Epithelial cell of proximal tubule (primary cell): ENCODE measurements at regions not wholly inside any gene's neighbourhood (a gene's known extent, or its start where the extent isn't known, plus 50 kb on each side); places are given as distances from the start of the nearest gene placed in this dataset.

Experiments
- DNase-seq: peaks from one replicate; pipeline ENCODE4 v3.0.0-alpha.2; 2011; ENCODE audit warnings: low read depth
- H3K4me3 ChIP-seq: 2 replicates; pipeline ENCODE4 v1.5.1; 2011; ENCODE audit warnings: low read depth, mild to moderate bottlenecking, low read length
- TF ChIP-seq, protein P1 (sequence below): conservative IDR thresholded peaks from 2 replicates; pipeline ENCODE4 v1.5.1; 2012; ENCODE audit warnings: low read depth, mild to moderate bottlenecking, low read length

DNA sequence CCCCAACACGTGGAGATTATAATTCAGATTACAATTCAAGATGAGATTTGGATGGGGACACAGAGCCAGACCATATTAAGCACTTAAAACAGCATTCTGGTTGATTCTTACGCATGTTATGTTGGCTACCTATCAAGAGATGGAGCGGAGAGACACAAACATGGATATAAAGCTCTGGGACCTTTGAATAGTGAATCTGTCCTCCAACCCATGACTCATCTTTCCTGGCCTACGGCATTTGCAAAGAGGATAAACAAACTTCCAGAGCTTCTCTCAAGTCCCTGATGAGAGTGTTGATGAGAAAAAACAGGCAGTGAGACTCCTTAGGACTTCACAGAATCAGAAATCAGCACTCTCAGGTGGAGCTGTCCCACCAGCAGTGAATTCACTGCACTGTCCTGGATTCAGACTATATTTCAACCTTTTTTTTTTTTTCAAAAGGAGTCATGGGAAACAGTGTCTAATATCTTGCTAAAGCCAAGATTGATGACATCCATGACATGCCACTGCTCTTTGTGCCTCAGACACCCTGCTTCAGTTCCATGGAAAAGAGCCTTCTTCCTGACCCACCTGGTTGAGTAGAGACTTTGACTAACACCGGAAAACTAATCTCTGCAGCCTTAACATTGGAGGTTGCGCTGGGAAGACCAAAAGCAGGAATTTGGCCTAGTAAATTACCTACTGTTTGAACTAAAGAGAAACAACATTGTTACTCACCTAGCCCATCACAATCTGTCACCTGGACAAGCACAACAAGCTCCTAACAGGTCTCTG is 62.1 kb upstream of the NPAS2 start:
- TF ChIP-seq, protein P1, sequence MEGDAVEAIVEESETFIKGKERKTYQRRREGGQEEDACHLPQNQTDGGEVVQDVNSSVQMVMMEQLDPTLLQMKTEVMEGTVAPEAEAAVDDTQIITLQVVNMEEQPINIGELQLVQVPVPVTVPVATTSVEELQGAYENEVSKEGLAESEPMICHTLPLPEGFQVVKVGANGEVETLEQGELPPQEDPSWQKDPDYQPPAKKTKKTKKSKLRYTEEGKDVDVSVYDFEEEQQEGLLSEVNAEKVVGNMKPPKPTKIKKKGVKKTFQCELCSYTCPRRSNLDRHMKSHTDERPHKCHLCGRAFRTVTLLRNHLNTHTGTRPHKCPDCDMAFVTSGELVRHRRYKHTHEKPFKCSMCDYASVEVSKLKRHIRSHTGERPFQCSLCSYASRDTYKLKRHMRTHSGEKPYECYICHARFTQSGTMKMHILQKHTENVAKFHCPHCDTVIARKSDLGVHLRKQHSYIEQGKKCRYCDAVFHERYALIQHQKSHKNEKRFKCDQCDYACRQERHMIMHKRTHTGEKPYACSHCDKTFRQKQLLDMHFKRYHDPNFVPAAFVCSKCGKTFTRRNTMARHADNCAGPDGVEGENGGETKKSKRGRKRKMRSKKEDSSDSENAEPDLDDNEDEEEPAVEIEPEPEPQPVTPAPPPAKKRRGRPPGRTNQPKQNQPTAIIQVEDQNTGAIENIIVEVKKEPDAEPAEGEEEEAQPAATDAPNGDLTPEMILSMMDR, result no peak
- peak; percentile 16 for DNase-seq
- no peak overlapping the region for H3K4me3 ChIP-seq

DNA sequence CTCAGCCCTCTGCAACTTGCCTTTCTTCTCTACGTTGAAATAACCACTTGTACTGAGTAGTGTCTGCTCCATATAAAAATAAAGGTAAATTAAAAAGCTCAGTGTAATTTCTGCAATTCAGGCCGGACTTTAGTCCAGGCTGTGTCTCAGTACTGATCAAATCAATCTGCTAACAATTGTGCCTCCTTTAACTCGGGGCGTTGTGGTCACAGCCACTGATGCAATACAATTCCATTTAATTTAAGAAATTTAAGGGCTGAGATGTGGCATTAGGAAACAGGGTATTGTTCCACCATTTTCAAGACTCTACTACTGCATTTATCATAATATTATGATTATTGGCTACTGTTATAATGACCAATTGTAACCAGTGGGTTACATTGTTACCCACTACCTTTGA is 60.0 kb upstream of the NPAS2 start:
- no peak overlapping the region for H3K4me3 ChIP-seq
- TF ChIP-seq, protein P1, result no peak
- no peak for DNase-seq

DNA sequence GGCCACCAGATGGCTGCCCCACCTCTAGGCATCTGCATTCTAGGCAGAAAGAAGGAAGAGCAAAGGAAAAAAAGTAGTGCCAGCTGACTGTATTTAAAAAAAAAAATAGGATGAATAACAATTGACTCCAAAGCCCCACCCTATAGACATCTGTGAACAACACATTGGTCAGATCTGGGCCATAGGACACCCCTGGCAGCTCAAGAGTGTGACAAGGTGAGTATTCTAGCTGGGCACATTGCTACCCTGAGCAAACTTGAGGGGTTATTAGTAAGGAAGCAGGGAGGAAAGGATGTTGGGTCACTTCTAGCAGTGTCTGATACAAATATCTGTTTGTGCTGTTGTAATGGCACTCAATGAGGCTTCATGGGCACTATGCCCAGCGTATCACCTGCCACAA is 58.6 kb upstream of the NPAS2 start:
- no peak for DNase-seq
- TF ChIP-seq, protein P1, result no peak
- H3K4me3 ChIP-seq, result no peak overlapping the region

DNA sequence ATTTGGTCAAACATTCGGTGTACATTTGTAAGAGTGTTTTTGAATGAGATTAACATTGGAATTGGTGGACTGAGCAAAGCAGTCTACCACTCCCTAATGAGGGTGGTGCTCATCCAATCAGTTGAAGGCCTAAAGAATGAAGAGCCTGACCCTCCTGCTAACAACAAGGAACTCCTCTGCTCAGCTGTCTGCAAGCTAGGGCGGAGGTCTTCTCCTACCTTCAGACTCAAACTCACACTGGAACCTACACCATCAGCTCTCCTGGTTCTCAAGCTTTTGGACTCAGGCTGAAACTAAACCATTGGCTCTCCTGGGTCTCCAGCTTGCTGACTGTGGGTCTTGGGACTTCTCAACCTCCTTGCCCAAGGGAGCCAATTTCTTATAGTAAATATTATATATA is 55.5 kb upstream of the NPAS2 start:
- no peak overlapping the region for H3K4me3 ChIP-seq
- DNase-seq, result no peak
- TF ChIP-seq, protein P1, result no peak

DNA sequence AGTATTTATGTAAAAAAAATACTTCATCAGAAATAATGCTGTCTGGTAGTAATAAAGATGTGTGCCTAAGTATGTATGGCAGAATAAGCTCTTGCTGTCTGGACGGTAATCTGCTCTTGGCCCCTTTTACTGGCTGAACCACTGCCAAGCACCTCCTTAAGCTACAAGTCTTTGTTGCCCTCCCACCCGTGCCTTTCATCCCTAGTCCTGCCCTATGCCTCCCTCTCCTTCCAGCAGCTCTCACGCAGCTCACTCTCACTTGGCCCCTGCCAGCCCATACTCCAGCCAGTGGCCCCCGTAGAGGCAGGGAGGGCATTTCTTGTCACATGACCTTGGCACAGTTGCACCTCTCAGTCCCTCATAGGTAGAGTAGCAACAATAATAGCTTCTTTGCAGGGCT is 54.5 kb upstream of the NPAS2 start:
- no peak for DNase-seq
- H3K4me3 ChIP-seq, result no peak overlapping the region
- TF ChIP-seq, protein P1, result no peak

DNA sequence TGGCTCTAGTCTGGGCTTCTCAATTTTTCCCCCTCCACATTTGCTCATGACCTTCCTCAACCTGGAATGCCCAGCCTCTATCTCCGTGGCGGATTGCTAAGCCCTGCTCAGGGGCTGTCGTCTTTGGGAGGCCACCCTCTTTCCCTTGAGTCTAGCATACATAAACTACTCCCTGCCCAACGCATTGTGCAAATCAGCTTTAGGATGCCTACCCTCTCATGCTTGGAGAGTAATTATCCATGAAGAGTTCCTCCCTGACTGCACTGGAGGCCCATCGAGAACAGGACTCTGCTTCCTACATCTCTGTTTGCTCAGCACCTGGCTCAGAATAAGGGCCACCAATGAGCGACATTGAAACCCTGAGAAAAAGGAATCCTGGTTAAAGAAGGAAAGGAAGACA is 53.7 kb upstream of the NPAS2 start:
- no peak overlapping the region for H3K4me3 ChIP-seq
- DNase-seq, result no peak
- TF ChIP-seq, protein P1, result no peak

DNA sequence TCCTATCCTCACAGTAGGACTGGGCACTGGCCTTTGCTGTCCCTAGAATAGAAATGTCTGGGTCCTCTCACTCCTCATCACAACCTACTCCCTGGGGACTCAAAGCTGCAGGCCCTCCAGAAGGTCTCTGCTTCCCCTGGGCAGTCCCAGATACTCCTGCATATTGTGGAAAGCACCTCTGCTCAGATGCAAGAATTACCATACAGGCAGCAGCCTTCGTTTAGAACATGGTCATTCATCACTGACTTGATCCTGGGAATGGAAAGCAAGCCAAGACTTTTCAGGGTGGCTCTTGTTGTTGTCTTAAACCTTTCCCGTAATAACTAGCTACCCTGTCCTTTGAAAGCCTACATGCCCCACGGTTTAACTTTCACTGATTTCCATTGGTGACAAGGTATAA is 53.1 kb upstream of the NPAS2 start:
- no peak overlapping the region for H3K4me3 ChIP-seq
- DNase-seq, result no peak
- TF ChIP-seq, protein P1, result no peak
